HepG2 (cell line): ENCODE measurements at regions not wholly inside any gene's neighbourhood (a gene's known extent, or its start where the extent isn't known, plus 50 kb on each side); places are given as distances from the start of the nearest gene placed in this dataset.
"Not testable (repeated sequence)": the region's sequence is repeated elsewhere in the genome, so short reads cannot be mapped to it uniquely, and the experiment has no call there.

Experiments used
- ATAC-seq: fragments of 200-7000 bp; cut with Tn5 transposase; 3 replicates; pipeline ENCODE4 v1.9.1; 2020; ENCODE audit warnings: mild to moderate bottlenecking, moderate library complexity
- BruUV-seq: library from RNA; stranded (reverse); fragments of 400-500 nt; replicated peaks from 2 replicates; lab custom pipeline; 2021; lab: Mats Ljungman, UMichigan
- CTCF ChIA-PET: fragments of 300-600 bp; formaldehyde crosslinking; extraction: SDS; loops from one replicate; lab custom pipeline; 2021; ENCODE audit warnings: low total read pairs, inconsistent platforms, low intra/inter-chr PET ratio; lab: Yijun Ruan, JAX
- POLR2A ChIA-PET: fragments of 350-600 bp; sonication (Branson Sonifier 250); formaldehyde crosslinking; loops from one replicate; lab custom pipeline; 2020; ENCODE audit warnings: antibody characterized with exemption, inconsistent platforms; lab: Yijun Ruan, JAX
- DNase-seq: peaks from one replicate; pipeline ENCODE4 v3.0.0-alpha.2; 2015; ENCODE audit warnings: low spot score
- FAIRE-seq: peaks from 3 replicates; lab custom pipeline; 2011; peaks lifted over from hg19 to GRCh38; lab: Jason Lieb, UNC
- H2AFZ ChIP-seq: one replicate; pipeline ENCODE4 v1.6.1; 2011; ENCODE audit warnings: low read length, inconsistent platforms
- H3K27ac ChIP-seq: fragments of 300-600 bp; 3 replicates; pipeline ENCODE4 v1.8.0; 2011; ENCODE audit warnings: mixed run types, mild to moderate bottlenecking, mixed read lengths, low read length, inconsistent platforms; ENCODE audit not compliant: insufficient read depth; ENCODE audit errors: extremely low read length
- H3K27me3 ChIP-seq, 2 experiments: fragments of 200-600 bp in 1 of 2; 2 replicates in 1 of 2; 3 replicates in 1 of 2; pipeline versions ENCODE4 v1.6.0 to v1.8.0; 2011; ENCODE audit warnings: low read length in 2 of 2, mild to moderate bottlenecking in 2 of 2, moderate library complexity in 2 of 2, inconsistent platforms in 1 of 2; ENCODE audit not compliant: insufficient read depth in 2 of 2, control insufficient read depth in 1 of 2
- H3K36me3 ChIP-seq, 2 experiments: fragments of 200-600 bp in 1 of 2; replicated peaks in 1 of 2; 2 replicates in 1 of 2; 3 replicates in 1 of 2; pipeline versions ENCODE4 v1.5.1 to v1.8.0; 2011; ENCODE audit warnings: low read length in 2 of 2, inconsistent platforms in 1 of 2; ENCODE audit not compliant: insufficient read depth in 2 of 2, control insufficient read depth in 1 of 2
- H3K4me1 ChIP-seq: 2 replicates; pipeline ENCODE4 v1.5.1; 2012; ENCODE audit warnings: low read length, inconsistent platforms; ENCODE audit not compliant: insufficient read depth
- H3K4me2 ChIP-seq: 2 replicates; pipeline ENCODE4 v1.6.0; 2011; ENCODE audit warnings: low read depth, low read length, inconsistent platforms
- H3K4me3 ChIP-seq, 3 experiments: fragments of 200-600 bp in 1 of 3; sonication (generic), shearing (Covaris generic) in 1 of 3; replicated peaks in 1 of 3; 2 replicates each; pipeline ENCODE4 v1.5.1; 2011 to 2016; ENCODE audit warnings: low read length in 3 of 3, inconsistent platforms in 2 of 3, low read depth in 2 of 3, mild to moderate bottlenecking in 2 of 3, control low read depth in 1 of 3, mixed read lengths in 1 of 3; ENCODE audit not compliant: insufficient read depth in 1 of 3
- H3K79me2 ChIP-seq: one replicate; pipeline ENCODE4 v1.6.1; 2011; ENCODE audit warnings: low read length, inconsistent platforms; ENCODE audit not compliant: insufficient read depth
- H3K9ac ChIP-seq: 2 replicates; pipeline ENCODE4 v1.6.0; 2011; ENCODE audit warnings: mild to moderate bottlenecking, low read depth, low read length, inconsistent platforms; ENCODE audit not compliant: insufficient read depth
- H3K9me3 ChIP-seq: 2 replicates; pipeline ENCODE4 v1.5.1; 2012; ENCODE audit warnings: mild to moderate bottlenecking, low read length
- H4K20me1 ChIP-seq: 2 replicates; pipeline ENCODE4 v1.6.0; 2011; ENCODE audit warnings: inconsistent platforms, mild to moderate bottlenecking, low read length, moderate library complexity; ENCODE audit not compliant: insufficient read depth
- GFI1 ChIP-seq: sonication (generic); formaldehyde crosslinking; IDR thresholded peaks from 2 replicates; pipeline ENCODE4 v1.5.0; 2020; ENCODE audit warnings: missing genetic modification reagents, mild to moderate bottlenecking, borderline replicate concordance
- MYC ChIP-seq: sonication (generic); formaldehyde crosslinking; IDR thresholded peaks from 2 replicates; pipeline ENCODE4 v1.9.0; 2021; ENCODE audit warnings: missing genetic modification reagents, borderline replicate concordance
- NFKB2 ChIP-seq: sonication (generic); formaldehyde crosslinking; IDR thresholded peaks from 2 replicates; pipeline ENCODE4 v1.4.0; 2020; ENCODE audit warnings: missing genetic modification reagents, borderline replicate concordance
- PRPF4 ChIP-seq: fragments of 200-400 bp; formaldehyde crosslinking; IDR thresholded peaks from 2 replicates; pipeline ENCODE4 v1.6.1; 2016; ENCODE audit warnings: low read length, low read depth; ENCODE audit not compliant: poor library complexity, severe bottlenecking
- SKI ChIP-seq: fragments of 450-650 bp; IDR thresholded peaks from one replicate; pipeline ENCODE4 v1.6.1; 2018; ENCODE audit warnings: mild to moderate bottlenecking; ENCODE audit not compliant: partially characterized antibody
- UBTF ChIP-seq: sonication (generic); formaldehyde crosslinking; IDR thresholded peaks from 2 replicates; pipeline ENCODE4 v1.4.0; 2020; ENCODE audit warnings: mild to moderate bottlenecking, missing genetic modification reagents
- ZBTB38 ChIP-seq: sonication (generic); formaldehyde crosslinking; IDR thresholded peaks from 2 replicates; pipeline ENCODE4 v1.5.1; 2020; ENCODE audit warnings: mild to moderate bottlenecking, missing genetic modification reagents
- ZBTB4 ChIP-seq: sonication (generic); formaldehyde crosslinking; IDR thresholded peaks from 2 replicates; pipeline ENCODE4 v1.4.0; 2020; ENCODE audit warnings: missing genetic modification reagents, mild to moderate bottlenecking, borderline replicate concordance
- ZNF547 ChIP-seq: sonication (generic); formaldehyde crosslinking; IDR thresholded peaks from 2 replicates; pipeline ENCODE4 v1.5.1; 2020; ENCODE audit warnings: mild to moderate bottlenecking, missing genetic modification reagents
- ZNF687 ChIP-seq: sonication (generic); formaldehyde crosslinking; IDR thresholded peaks from 2 replicates; pipeline ENCODE4 v1.5.1; 2020; ENCODE audit warnings: mild to moderate bottlenecking, missing genetic modification reagents, moderate library complexity
- WGBS: methylation state at CpG from one replicate; pipeline ENCODE4 v1.1.6; 2017; ENCODE audit warnings: low lambda C conversion rate; 5-methylcytosine and 5-hydroxymethylcytosine counted together
- in situ Hi-C: cut with HindIII; loops from 2 replicates; pipeline ENCODE4 v1.10.0; 2017; ENCODE audit warnings: low pct_unique_long_range_greater_than_20kb; ENCODE audit not compliant: extremely low pct_ligation_motif_present
- intact Hi-C: fragments of 100-400 bp; cut with micrococcal nuclease; formaldehyde crosslinking; loops from one replicate; pipeline ENCODE4 v1.10.0; 2022; ENCODE audit not compliant: unreplicated experiment

- intact Hi-C loops, ATAC-seq, H3K9ac ChIP-seq: not testable (repeated sequence)
- TF ChIP-seq ZNF687 (0 out of 2 replicates have a peak, but pooled peaks have one; percentile 22), NFKB2 (CRISPR knock-in tag) (0 out of 2 replicates have a peak, but pooled peaks have one; percentile 22), GFI1 (CRISPR knock-in tag) (0 out of 2 replicates have a peak, but pooled peaks have one; percentile 43), ZBTB38 (CRISPR knock-in tag) (peak; percentile 81), MYC (CRISPR knock-in tag) (0 out of 2 replicates have a peak, but pooled peaks have one; percentile 21), SKI (peak; percentile 43), UBTF (CRISPR knock-in tag) (peak; percentile 44; the same call in 1 of the 2 replicates), ZBTB4 (CRISPR knock-in tag) (0 out of 2 replicates have a peak, but pooled peaks have one; percentile 57), ZNF547 (CRISPR knock-in tag) (0 out of 2 replicates have a peak, but pooled peaks have one; percentile 59), PRPF4 (peak; percentile 36)
Measured at GRCh38 chr16:21503941-21504832, 95.2 kb upstream of the METTL9 start.

More at GRCh38 chr16:21503941-21504832, 95.2 kb upstream of the METTL9 start:
- H2AFZ ChIP-seq, in situ Hi-C loops, BruUV-seq, H3K4me2 ChIP-seq, DNase-seq, FAIRE-seq, H3K9me3 ChIP-seq, CTCF ChIA-PET, H3K4me3 ChIP-seq, H3K27ac ChIP-seq, H3K27me3 ChIP-seq: not testable (repeated sequence)
- 88% methylated on average over 17 of the region's 17 CpGs for WGBS
- H3K79me2 ChIP-seq: peaks cover 69% of the 10 kb centered on the region
- POLR2A ChIA-PET: interaction anchor here (0.7 kb wide), 1 partner anchor 133 kb away, joined by 3 read pairs; no protein-coding TSS in a partner anchor
- peaks cover 66% of the 10 kb centered on the region for H3K4me1 ChIP-seq
- peaks cover 16 to 27% of the 10 kb centered on the region in 2 experiments; a peak in 4 of 5 replicates for H3K36me3 ChIP-seq
- H4K20me1 ChIP-seq: peaks cover 45% of the 10 kb centered on the region
